ENCODE measurements at regions not wholly inside any gene's neighbourhood (a gene's known extent, or its start where the extent isn't known, plus 50 kb on each side); places are given as distances from the start of the nearest gene placed in this dataset.

- Mint-ChIP-seq H3K4me1 (peaks cover 31% of the 10 kb centered on the region), H3K36me3 (ENCODE audit: low read depth) (peaks cover 7% of the 10 kb centered on the region), H3K27ac (no peak overlapping the region), H3K27me3 (ENCODE audit: insufficient read depth) (peaks cover 60% of the 10 kb centered on the region), H3K9me3 (peaks cover 27% of the 10 kb centered on the region), H3K4me3 (no peak overlapping the region)
- Histone ChIP-seq H3K36me3 (ENCODE audit: control insufficient read depth, insufficient read depth, low read length) (no peaks in the 10 kb centered on the region), H3K4me3 (ENCODE audit: low read length) (no peak overlapping the region), H3K9me3 (ENCODE audit: control insufficient read depth, low read length) (peaks cover 25% of the 10 kb centered on the region), H3K9ac (ENCODE audit: extremely low read depth, low read length, poor library complexity, severe bottlenecking) (no peak overlapping the region), H3K4me1 (ENCODE audit: control insufficient read depth, insufficient read depth, low read length) (peaks cover 5% of the 10 kb centered on the region), H3K27ac (ENCODE audit: low read depth, low read length) (no peak overlapping the region), H3K27me3 (ENCODE audit: control insufficient read depth, insufficient read depth, low read length, poor library complexity, severe bottlenecking) (peaks cover 15% of the 10 kb centered on the region)
- DNase-seq = no peak
- WGBS, 2 experiments (ENCODE audit: insufficient coverage in 1 of 2, insufficient read length in 1 of 2) = 14 to 36% methylated on average over 2 of the region's 3 CpGs
- TF ChIP-seq CTCF (conservative IDR thresholded peaks at IDR 0.05) = no peak
Measured at GRCh38 chr10:52378124-52378523, 64.0 kb downstream of the DKK1 start.

GRCh38 chr10:52379287-52379686 lies 65.2 kb downstream of the DKK1 start:
- DNase-seq = no peak
- peaks cover 13% of the 10 kb centered on the region for H3K9me3 ChIP-seq (ENCODE audit: control insufficient read depth, low read length)
- H3K27me3 ChIP-seq (ENCODE audit: control insufficient read depth, insufficient read depth, low read length, poor library complexity, severe bottlenecking) = peaks cover 15% of the 10 kb centered on the region
- Mint-ChIP-seq H3K27me3 (ENCODE audit: insufficient read depth) (peaks cover 55% of the 10 kb centered on the region), H3K4me1 (peaks cover 31% of the 10 kb centered on the region), H3K27ac (no peak overlapping the region), H3K36me3 (ENCODE audit: low read depth) (peaks cover 4% of the 10 kb centered on the region), H3K9me3 (peaks cover 16% of the 10 kb centered on the region), H3K4me3 (no peak overlapping the region)
- TF ChIP-seq CTCF (conservative IDR thresholded peaks at IDR 0.05) = no peak
- no peak overlapping the region for H3K9ac ChIP-seq (ENCODE audit: extremely low read depth, low read length, poor library complexity, severe bottlenecking)
- H3K4me1 ChIP-seq (ENCODE audit: control insufficient read depth, insufficient read depth, low read length) = peaks cover 5% of the 10 kb centered on the region
- H3K36me3 ChIP-seq (ENCODE audit: control insufficient read depth, insufficient read depth, low read length) = no peaks in the 10 kb centered on the region
- no peak overlapping the region for H3K27ac ChIP-seq (ENCODE audit: low read depth, low read length)
- no peak overlapping the region for H3K4me3 ChIP-seq (ENCODE audit: low read length)
- 49% methylated on average over 2 of the region's 3 CpGs; no CpG with 5 or more reads in 1 of the 2 experiments for WGBS, 2 experiments (ENCODE audit: insufficient coverage in 1 of 2, insufficient read length in 1 of 2)

- WGBS, 2 experiments (ENCODE audit: insufficient coverage in 1 of 2, insufficient read length in 1 of 2) = 100% methylated on average over 1 of the region's 1 CpG
- Mint-ChIP-seq H3K27ac (no peak overlapping the region), H3K27me3 (ENCODE audit: insufficient read depth) (peaks cover 50% of the 10 kb centered on the region)
Measured at GRCh38 chr10:52383088-52383487, 69.0 kb downstream of the DKK1 start.

More at GRCh38 chr10:52383088-52383487, 69.0 kb downstream of the DKK1 start:
- Histone ChIP-seq H3K9ac (ENCODE audit: extremely low read depth, low read length, poor library complexity, severe bottlenecking) (no peak overlapping the region), H3K27ac (ENCODE audit: low read depth, low read length) (no peak overlapping the region), H3K27me3 (ENCODE audit: control insufficient read depth, insufficient read depth, low read length, poor library complexity, severe bottlenecking) (peaks cover 15% of the 10 kb centered on the region), H3K4me3 (ENCODE audit: low read length) (no peak overlapping the region), H3K9me3 (ENCODE audit: control insufficient read depth, low read length) (no peaks in the 10 kb centered on the region), H3K36me3 (ENCODE audit: control insufficient read depth, insufficient read depth, low read length) (no peaks in the 10 kb centered on the region), H3K4me1 (ENCODE audit: control insufficient read depth, insufficient read depth, low read length) (peaks cover 5% of the 10 kb centered on the region)
- no peaks in the 10 kb centered on the region for H3K9me3 Mint-ChIP-seq
- TF ChIP-seq CTCF (conservative IDR thresholded peaks at IDR 0.05) = no peak
- no peaks in the 10 kb centered on the region for H3K36me3 Mint-ChIP-seq (ENCODE audit: low read depth)
- peaks cover 10% of the 10 kb centered on the region for H3K4me1 Mint-ChIP-seq
- no peak overlapping the region for H3K4me3 Mint-ChIP-seq
- no peak for DNase-seq
